ENCODE measurements at regions not wholly inside any gene's neighbourhood (a gene's known extent, or its start where the extent isn't known, plus 50 kb on each side); places are given as distances from the start of the nearest gene placed in this dataset.
"Not testable (repeated sequence)": the region's sequence is repeated elsewhere in the genome, so short reads cannot be mapped to it uniquely, and the experiment has no call there.

- no peak for DNase-seq
These were observed 87.6 kb upstream of the TSPAN7 start for GRCh38 chrX:38473701-38474100.

GRCh38 chrX:38474543-38474942 lies 86.8 kb upstream of the TSPAN7 start:
- no peak for DNase-seq

- no peak for DNase-seq
These were observed 79.2 kb upstream of the TSPAN7 start for GRCh38 chrX:38482183-38482582.

- no peak for DNase-seq
These were observed 76.5 kb upstream of the TSPAN7 start for GRCh38 chrX:38484607-38485498.

- DNase-seq, result no peak
These were observed 72.0 kb upstream of the TSPAN7 start for GRCh38 chrX:38489341-38489740.

- no peak for DNase-seq
These were observed 67.0 kb upstream of the TSPAN7 start for GRCh38 chrX:38494239-38494823.

GRCh38 chrX:38499658-38500057 lies 61.7 kb upstream of the TSPAN7 start:
- DNase-seq, result not testable (repeated sequence)

- DNase-seq, result no peak
These were observed 61.2 kb upstream of the TSPAN7 start for GRCh38 chrX:38500141-38500540.

GRCh38 chrX:38500866-38501265 lies 60.5 kb upstream of the TSPAN7 start:
- peak; percentile 47 for DNase-seq

- no peak for DNase-seq
These were observed 55.8 kb upstream of the TSPAN7 start for GRCh38 chrX:38505583-38505982.
